GM11168 (cell line): ENCODE measurements at regions not wholly inside any gene's neighbourhood (a gene's known extent, or its start where the extent isn't known, plus 50 kb on each side); places are given as distances from the start of the nearest gene placed in this dataset.
"Not testable (repeated sequence)": the region's sequence is repeated elsewhere in the genome, so short reads cannot be mapped to it uniquely, and the experiment has no call there.

Experiments used
- in situ Hi-C: fragments of 300-500 bp; cut with MboI; formaldehyde crosslinking; loops from one replicate; pipeline ENCODE4 v1.12.0; 2022; ENCODE audit warnings: low sequenced_read_pairs; ENCODE audit not compliant: unreplicated experiment

GRCh38 chr10:61818251-61818650 is 83.2 kb upstream of the ARID5B start:
- in situ Hi-C loops, result not testable (repeated sequence)

- in situ Hi-C loops, result no loop called here
Measured at GRCh38 chr10:61819208-61819607, 82.3 kb upstream of the ARID5B start.

GRCh38 chr10:61821153-61821552 is 80.3 kb upstream of the ARID5B start:
- in situ Hi-C loops, result no loop called here

GRCh38 chr10:61821693-61822092 is 79.8 kb upstream of the ARID5B start:
- in situ Hi-C loops, result no loop called here

GRCh38 chr10:61822096-61822495 is 79.4 kb upstream of the ARID5B start:
- in situ Hi-C loops, result no loop called here

GRCh38 chr10:61822781-61823230 is 78.7 kb upstream of the ARID5B start:
- in situ Hi-C loops, result no loop called here

GRCh38 chr10:61825001-61825400 is 76.5 kb upstream of the ARID5B start:
- in situ Hi-C loops, result loop anchor here (25.0 kb wide), 1 partner anchor 688 kb away; no protein-coding TSS in a partner anchor

- in situ Hi-C loops, result loop anchor here (25.0 kb wide), 1 partner anchor 688 kb away; no protein-coding TSS in a partner anchor
Measured at GRCh38 chr10:61825628-61826027, 75.9 kb upstream of the ARID5B start.

GRCh38 chr10:61828034-61828433 is 73.5 kb upstream of the ARID5B start:
- in situ Hi-C loops, result loop anchor here (25.0 kb wide), 1 partner anchor 691 kb away; no protein-coding TSS in a partner anchor

- in situ Hi-C loops, result loop anchor here (25.0 kb wide), 1 partner anchor 691 kb away; no protein-coding TSS in a partner anchor
Measured at GRCh38 chr10:61828788-61829187, 72.7 kb upstream of the ARID5B start.

GRCh38 chr10:61830072-61830845 is 71.2 kb upstream of the ARID5B start:
- in situ Hi-C loops, result loop anchor here (25.0 kb wide), 1 partner anchor 693 kb away; no protein-coding TSS in a partner anchor

- in situ Hi-C loops, result loop anchor here (25.0 kb wide), 1 partner anchor 694 kb away; no protein-coding TSS in a partner anchor
Measured at GRCh38 chr10:61830846-61831273, 70.6 kb upstream of the ARID5B start.

- in situ Hi-C loops, result loop anchor here (25.0 kb wide), 1 partner anchor 696 kb away; no protein-coding TSS in a partner anchor
Measured at GRCh38 chr10:61832866-61833481, 68.5 kb upstream of the ARID5B start.

- in situ Hi-C loops, result loop anchor here (25.0 kb wide), 1 partner anchor 697 kb away; no protein-coding TSS in a partner anchor
Measured at GRCh38 chr10:61834519-61834918, 67.0 kb upstream of the ARID5B start.

GRCh38 chr10:61835069-61835945 is 66.2 kb upstream of the ARID5B start:
- in situ Hi-C loops, result loop anchor here (25.0 kb wide), 1 partner anchor 698 kb away; no protein-coding TSS in a partner anchor

- in situ Hi-C loops, result loop anchor here (25.0 kb wide), 1 partner anchor 699 kb away; no protein-coding TSS in a partner anchor
Measured at GRCh38 chr10:61835946-61836887, 65.3 kb upstream of the ARID5B start.

GRCh38 chr10:61836888-61837754 is 64.4 kb upstream of the ARID5B start:
- in situ Hi-C loops, result loop anchor here (25.0 kb wide), 1 partner anchor 700 kb away; no protein-coding TSS in a partner anchor

- in situ Hi-C loops, result loop anchor here (25.0 kb wide), 1 partner anchor 700 kb away; no protein-coding TSS in a partner anchor
Measured at GRCh38 chr10:61837755-61838171, 63.7 kb upstream of the ARID5B start.
